HepG2 (cell line): ENCODE measurements at regions not wholly inside any gene's neighbourhood (a gene's known extent, or its start where the extent isn't known, plus 50 kb on each side); places are given as distances from the start of the nearest gene placed in this dataset.
"Not testable (repeated sequence)": the region's sequence is repeated elsewhere in the genome, so short reads cannot be mapped to it uniquely, and the experiment has no call there.

Source experiments
- ATAC-seq: fragments of 200-7000 bp; cut with Tn5 transposase; 3 replicates; pipeline ENCODE4 v1.9.1; 2020; ENCODE audit warnings: mild to moderate bottlenecking, moderate library complexity
- BruUV-seq: library from RNA; stranded (reverse); fragments of 400-500 nt; replicated peaks from 2 replicates; lab custom pipeline; 2021; lab: Mats Ljungman, UMichigan
- CTCF ChIA-PET: fragments of 300-600 bp; formaldehyde crosslinking; extraction: SDS; loops from one replicate; lab custom pipeline; 2021; ENCODE audit warnings: low total read pairs, inconsistent platforms, low intra/inter-chr PET ratio; lab: Yijun Ruan, JAX
- POLR2A ChIA-PET: fragments of 350-600 bp; sonication (Branson Sonifier 250); formaldehyde crosslinking; loops from one replicate; lab custom pipeline; 2020; ENCODE audit warnings: antibody characterized with exemption, inconsistent platforms; lab: Yijun Ruan, JAX
- DNase-seq: peaks from one replicate; pipeline ENCODE4 v3.0.0-alpha.2; 2015; ENCODE audit warnings: low spot score
- FAIRE-seq: peaks from 3 replicates; lab custom pipeline; 2011; peaks lifted over from hg19 to GRCh38; lab: Jason Lieb, UNC
- H2AFZ ChIP-seq: one replicate; pipeline ENCODE4 v1.6.1; 2011; ENCODE audit warnings: low read length, inconsistent platforms
- H3K27ac ChIP-seq: fragments of 300-600 bp; 3 replicates; pipeline ENCODE4 v1.8.0; 2011; ENCODE audit warnings: mixed run types, mild to moderate bottlenecking, mixed read lengths, low read length, inconsistent platforms; ENCODE audit not compliant: insufficient read depth; ENCODE audit errors: extremely low read length
- H3K27me3 ChIP-seq, 2 experiments: fragments of 200-600 bp in 1 of 2; 2 replicates in 1 of 2; 3 replicates in 1 of 2; pipeline versions ENCODE4 v1.6.0 to v1.8.0; 2011; ENCODE audit warnings: low read length in 2 of 2, mild to moderate bottlenecking in 2 of 2, moderate library complexity in 2 of 2, inconsistent platforms in 1 of 2; ENCODE audit not compliant: insufficient read depth in 2 of 2, control insufficient read depth in 1 of 2
- H3K36me3 ChIP-seq, 2 experiments: fragments of 200-600 bp in 1 of 2; replicated peaks in 1 of 2; 2 replicates in 1 of 2; 3 replicates in 1 of 2; pipeline versions ENCODE4 v1.5.1 to v1.8.0; 2011; ENCODE audit warnings: low read length in 2 of 2, inconsistent platforms in 1 of 2; ENCODE audit not compliant: insufficient read depth in 2 of 2, control insufficient read depth in 1 of 2
- H3K4me1 ChIP-seq: 2 replicates; pipeline ENCODE4 v1.5.1; 2012; ENCODE audit warnings: low read length, inconsistent platforms; ENCODE audit not compliant: insufficient read depth
- H3K4me2 ChIP-seq: 2 replicates; pipeline ENCODE4 v1.6.0; 2011; ENCODE audit warnings: low read depth, low read length, inconsistent platforms
- H3K4me3 ChIP-seq, 3 experiments: fragments of 200-600 bp in 1 of 3; sonication (generic), shearing (Covaris generic) in 1 of 3; replicated peaks in 1 of 3; 2 replicates each; pipeline ENCODE4 v1.5.1; 2011 to 2016; ENCODE audit warnings: low read length in 3 of 3, inconsistent platforms in 2 of 3, low read depth in 2 of 3, mild to moderate bottlenecking in 2 of 3, control low read depth in 1 of 3, mixed read lengths in 1 of 3; ENCODE audit not compliant: insufficient read depth in 1 of 3
- H3K79me2 ChIP-seq: one replicate; pipeline ENCODE4 v1.6.1; 2011; ENCODE audit warnings: low read length, inconsistent platforms; ENCODE audit not compliant: insufficient read depth
- H3K9ac ChIP-seq: 2 replicates; pipeline ENCODE4 v1.6.0; 2011; ENCODE audit warnings: mild to moderate bottlenecking, low read depth, low read length, inconsistent platforms; ENCODE audit not compliant: insufficient read depth
- H3K9me3 ChIP-seq: 2 replicates; pipeline ENCODE4 v1.5.1; 2012; ENCODE audit warnings: mild to moderate bottlenecking, low read length
- H4K20me1 ChIP-seq: 2 replicates; pipeline ENCODE4 v1.6.0; 2011; ENCODE audit warnings: inconsistent platforms, mild to moderate bottlenecking, low read length, moderate library complexity; ENCODE audit not compliant: insufficient read depth
- CENPX ChIP-seq: sonication (generic); formaldehyde crosslinking; IDR thresholded peaks from 2 replicates; pipeline ENCODE4 v1.9.0; 2021; ENCODE audit warnings: mild to moderate bottlenecking, missing genetic modification reagents, moderate library complexity
- DMTF1 ChIP-seq: sonication (generic); formaldehyde crosslinking; IDR thresholded peaks from 2 replicates; pipeline ENCODE4 v1.4.0; 2020; ENCODE audit warnings: mild to moderate bottlenecking, missing genetic modification reagents
- ELF3 ChIP-seq: IDR thresholded peaks from 2 replicates; pipeline ENCODE4 v1.6.1; 2016; ENCODE audit warnings: missing genetic modification reagents, missing compliant biosample characterization
- ELF4 ChIP-seq: sonication (generic); formaldehyde crosslinking; IDR thresholded peaks from 2 replicates; pipeline ENCODE4 v1.5.0; 2020; ENCODE audit warnings: missing genetic modification reagents, mild to moderate bottlenecking, moderate library complexity, borderline replicate concordance
- HMG20A ChIP-seq: IDR thresholded peaks from 2 replicates; pipeline ENCODE4 v1.6.1; 2016; ENCODE audit warnings: borderline replicate concordance
- JUNB ChIP-seq: sonication (generic); formaldehyde crosslinking; IDR thresholded peaks from 2 replicates; pipeline ENCODE4 v1.8.0; 2022; ENCODE audit warnings: missing genetic modification reagents, mild to moderate bottlenecking, borderline replicate concordance
- MAFK ChIP-seq, 2 experiments: IDR thresholded peaks in 1 of 2; conservative IDR thresholded peaks in 1 of 2; 2 replicates each; pipeline ENCODE4 v1.6.1; 2011; ENCODE audit warnings: improper control_type of control experiment in 2 of 2, low read length in 2 of 2
- MED1 ChIP-seq: sonication (generic); formaldehyde crosslinking; IDR thresholded peaks from 2 replicates; pipeline ENCODE4 v1.4.0; 2020; ENCODE audit warnings: missing genetic modification reagents
- MEIS2 ChIP-seq: sonication (generic); formaldehyde crosslinking; IDR thresholded peaks from 2 replicates; pipeline ENCODE4 v1.9.0; 2021; ENCODE audit warnings: mild to moderate bottlenecking, missing genetic modification reagents
- NFE2L2 ChIP-seq: fragments of 150-350 bp; IDR thresholded peaks from 2 replicates; pipeline ENCODE4 v1.6.1; 2014; ENCODE audit warnings: low read length
- PHF21A ChIP-seq: sonication (generic); formaldehyde crosslinking; IDR thresholded peaks from 2 replicates; pipeline ENCODE4 v1.5.0; 2020; ENCODE audit warnings: mild to moderate bottlenecking, missing genetic modification reagents
- PLRG1 ChIP-seq: fragments of 450-650 bp; conservative IDR thresholded peaks from 2 replicates; pipeline ENCODE4 v1.6.1; 2016
- ZKSCAN8 ChIP-seq: IDR thresholded peaks from 2 replicates; pipeline ENCODE4 v1.6.1; 2016; ENCODE audit warnings: borderline replicate concordance, missing genetic modification reagents, missing compliant biosample characterization
- ZMYM2 ChIP-seq: sonication (generic); formaldehyde crosslinking; IDR thresholded peaks from 2 replicates; pipeline ENCODE4 v1.8.0; 2022; ENCODE audit warnings: mild to moderate bottlenecking, missing genetic modification reagents
- ZNF580 ChIP-seq: IDR thresholded peaks from 2 replicates; pipeline ENCODE4 v1.6.1; 2016; ENCODE audit warnings: low read depth, borderline replicate concordance
- ZNF597 ChIP-seq: sonication (generic); formaldehyde crosslinking; IDR thresholded peaks from 2 replicates; pipeline ENCODE4 v1.5.0; 2020; ENCODE audit warnings: missing genetic modification reagents
- ZNF749 ChIP-seq: sonication (generic); formaldehyde crosslinking; IDR thresholded peaks from 2 replicates; pipeline ENCODE4 v1.8.0; 2022; ENCODE audit warnings: mild to moderate bottlenecking, missing genetic modification reagents, moderate library complexity, borderline replicate concordance
- WGBS: methylation state at CpG from one replicate; pipeline ENCODE4 v1.1.6; 2017; ENCODE audit warnings: low lambda C conversion rate; 5-methylcytosine and 5-hydroxymethylcytosine counted together
- in situ Hi-C: cut with HindIII; loops from 2 replicates; pipeline ENCODE4 v1.10.0; 2017; ENCODE audit warnings: low pct_unique_long_range_greater_than_20kb; ENCODE audit not compliant: extremely low pct_ligation_motif_present
- intact Hi-C: fragments of 100-400 bp; cut with micrococcal nuclease; formaldehyde crosslinking; loops from one replicate; pipeline ENCODE4 v1.10.0; 2022; ENCODE audit not compliant: unreplicated experiment

GRCh38 chr2:209018633-209019032 lies 405.2 kb upstream of the MAP2 start:
- BruUV-seq, H4K20me1 ChIP-seq, H3K79me2 ChIP-seq, H3K27me3 ChIP-seq, intact Hi-C loops, H3K4me3 ChIP-seq, in situ Hi-C loops, ATAC-seq, CTCF ChIA-PET, DNase-seq, H3K9ac ChIP-seq, H3K9me3 ChIP-seq, H3K36me3 ChIP-seq, FAIRE-seq, H2AFZ ChIP-seq, H3K27ac ChIP-seq, POLR2A ChIA-PET, H3K4me1 ChIP-seq, H3K4me2 ChIP-seq: not testable (repeated sequence)
- WGBS, result 5% methylated on average over 5 of the region's 6 CpGs

DNA sequence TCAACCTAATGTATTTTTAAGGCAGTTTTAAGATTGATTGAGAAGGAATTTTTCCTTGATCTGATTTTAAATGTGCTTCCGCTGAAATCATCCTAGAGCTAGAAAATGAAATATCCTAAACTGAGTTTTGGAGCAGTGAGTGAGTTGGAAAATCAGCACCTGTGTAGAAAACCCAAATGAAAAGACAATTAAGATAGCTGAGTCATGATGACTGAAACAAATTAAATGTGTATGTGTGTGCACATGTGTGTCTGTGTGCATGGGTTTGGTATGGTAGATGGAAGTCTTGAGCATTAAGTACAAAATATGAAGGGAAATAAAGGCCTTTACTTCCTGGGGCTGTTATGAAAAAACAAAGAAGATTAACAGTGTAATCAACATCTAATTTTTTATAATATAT lies 394.6 kb upstream of the MAP2 start:
- ATAC-seq, result no peak
- no peaks in the 10 kb centered on the region for H4K20me1 ChIP-seq
- no peaks in the 10 kb centered on the region for H3K79me2 ChIP-seq
- DNase-seq, result no peak
- no peaks in the 10 kb centered on the region for H3K4me1 ChIP-seq
- in situ Hi-C loops, result no loop called here
- CTCF ChIA-PET, result no interaction called here
- WGBS, result 71% methylated on average over 1 of the region's 1 CpG
- no peak for TF ChIP-seq ELF3 (CRISPR knock-in tag)
- no peak for TF ChIP-seq MEIS2 (CRISPR knock-in tag)
- TF ChIP-seq MED1 (CRISPR knock-in tag), result no peak
- TF ChIP-seq MAFK (conservative IDR thresholded peaks at IDR 0.05 in 1 of 2, IDR thresholded peaks at IDR 0.05 in 1 of 2; ENCODE audit: low read length in 2 of 2), result 0 out of 4 replicates have a peak, but pooled peaks of 1 of the 2 experiments have one; percentile 8
- no peak for TF ChIP-seq CENPX (CRISPR knock-in tag)
- 0 out of 2 replicates have a peak, but pooled peaks have one; percentile 32 for TF ChIP-seq NFE2L2
- no peak for TF ChIP-seq ZMYM2 (CRISPR knock-in tag)
- TF ChIP-seq PHF21A (CRISPR knock-in tag), result no peak
- no peak for TF ChIP-seq ELF4 (CRISPR knock-in tag)
- TF ChIP-seq ZNF580 (CRISPR knock-in tag), result no peak
- TF ChIP-seq JUNB, result no peak
- no peak for TF ChIP-seq PLRG1
- TF ChIP-seq DMTF1 (CRISPR knock-in tag), result no peak
- TF ChIP-seq HMG20A (CRISPR knock-in tag), result no peak
- TF ChIP-seq ZKSCAN8 (CRISPR knock-in tag), result no peak
- no peak for TF ChIP-seq ZNF749 (CRISPR knock-in tag)
- TF ChIP-seq ZNF597 (CRISPR knock-in tag), result no peak
- no peak overlapping the region for H3K4me2 ChIP-seq
- no peaks in the 10 kb centered on the region; the same call in 1 of the 2 replicates for H3K9me3 ChIP-seq
- no peaks in the 10 kb centered on the region; a peak in 1 of 5 replicates for H3K27me3 ChIP-seq
- POLR2A ChIA-PET, result no interaction called here
- H3K4me3 ChIP-seq, result no peak overlapping the region
- no peak overlapping the region for H2AFZ ChIP-seq
- FAIRE-seq, result no peak
- no TSS peak for BruUV-seq
- no peak overlapping the region for H3K9ac ChIP-seq
- no peaks in the 10 kb centered on the region for H3K36me3 ChIP-seq
- intact Hi-C loops, result no loop called here
- no peak overlapping the region for H3K27ac ChIP-seq
